ENCODE measurements at regions not wholly inside any gene's neighbourhood (a gene's known extent, or its start where the extent isn't known, plus 50 kb on each side); places are given as distances from the start of the nearest gene placed in this dataset.
A peak's percentile ranks its signal among the peaks of the same experiment; 100 is the strongest.

GRCh38 chr13:99902657-99903056 lies 68.9 kb downstream of the ZIC5 start:
- Histone ChIP-seq H3K4me3 (ENCODE audit: low read length) (no peak overlapping the region), H3K4me1 (ENCODE audit: control insufficient read depth, insufficient read depth, low read length) (no peaks in the 10 kb centered on the region), H3K9ac (ENCODE audit: low read depth, low read length) (no peak overlapping the region), H3K27me3 (ENCODE audit: control insufficient read depth, insufficient read depth, low read length) (peaks cover 51% of the 10 kb centered on the region), H3K36me3 (ENCODE audit: insufficient read depth, low read length) (no peaks in the 10 kb centered on the region), H3K9me3 (replicated peaks; ENCODE audit: low read length) (no peaks in the 10 kb centered on the region), H3K4me2 (ENCODE audit: low read length) (no peak overlapping the region)

- Histone ChIP-seq H3K4me1 (ENCODE audit: control insufficient read depth, insufficient read depth, low read length) (no peaks in the 10 kb centered on the region), H3K36me3 (ENCODE audit: insufficient read depth, low read length) (no peaks in the 10 kb centered on the region), H3K9me3 (replicated peaks; ENCODE audit: low read length) (no peaks in the 10 kb centered on the region), H3K4me2 (ENCODE audit: low read length) (no peak overlapping the region), H3K9ac (ENCODE audit: low read depth, low read length) (no peak overlapping the region), H3K4me3 (ENCODE audit: low read length) (no peak overlapping the region), H3K27me3 (ENCODE audit: control insufficient read depth, insufficient read depth, low read length) (peaks cover 59% of the 10 kb centered on the region)
Observed at GRCh38 chr13:99900960-99901359, 70.6 kb downstream of the ZIC5 start.

- peaks cover 70% of the 10 kb centered on the region for H3K27me3 ChIP-seq (ENCODE audit: control insufficient read depth, insufficient read depth, low read length)
- H3K4me2 ChIP-seq (ENCODE audit: low read length), result no peak overlapping the region
- H3K9ac ChIP-seq (ENCODE audit: low read depth, low read length), result no peak overlapping the region
- no peaks in the 10 kb centered on the region for H3K36me3 ChIP-seq (ENCODE audit: insufficient read depth, low read length)
- no peak overlapping the region for H3K4me3 ChIP-seq (ENCODE audit: low read length)
- no peaks in the 10 kb centered on the region for H3K9me3 ChIP-seq (replicated peaks; ENCODE audit: low read length)
- peaks cover 7% of the 10 kb centered on the region for H3K4me1 ChIP-seq (ENCODE audit: control insufficient read depth, insufficient read depth, low read length)
Observed at GRCh38 chr13:99898421-99898820, 73.1 kb downstream of the ZIC5 start.

GRCh38 chr13:99897076-99897440 lies 74.5 kb downstream of the ZIC5 start:
- peaks cover 7% of the 10 kb centered on the region for H3K4me1 ChIP-seq (ENCODE audit: control insufficient read depth, insufficient read depth, low read length)
- H3K9ac ChIP-seq (ENCODE audit: low read depth, low read length), result no peak overlapping the region
- peaks cover 66% of the 10 kb centered on the region for H3K27me3 ChIP-seq (ENCODE audit: control insufficient read depth, insufficient read depth, low read length)
- no peak overlapping the region for H3K4me3 ChIP-seq (ENCODE audit: low read length)
- no peaks in the 10 kb centered on the region for H3K9me3 ChIP-seq (replicated peaks; ENCODE audit: low read length)
- H3K4me2 ChIP-seq (ENCODE audit: low read length), result no peak overlapping the region
- H3K36me3 ChIP-seq (ENCODE audit: insufficient read depth, low read length), result no peaks in the 10 kb centered on the region

DNA sequence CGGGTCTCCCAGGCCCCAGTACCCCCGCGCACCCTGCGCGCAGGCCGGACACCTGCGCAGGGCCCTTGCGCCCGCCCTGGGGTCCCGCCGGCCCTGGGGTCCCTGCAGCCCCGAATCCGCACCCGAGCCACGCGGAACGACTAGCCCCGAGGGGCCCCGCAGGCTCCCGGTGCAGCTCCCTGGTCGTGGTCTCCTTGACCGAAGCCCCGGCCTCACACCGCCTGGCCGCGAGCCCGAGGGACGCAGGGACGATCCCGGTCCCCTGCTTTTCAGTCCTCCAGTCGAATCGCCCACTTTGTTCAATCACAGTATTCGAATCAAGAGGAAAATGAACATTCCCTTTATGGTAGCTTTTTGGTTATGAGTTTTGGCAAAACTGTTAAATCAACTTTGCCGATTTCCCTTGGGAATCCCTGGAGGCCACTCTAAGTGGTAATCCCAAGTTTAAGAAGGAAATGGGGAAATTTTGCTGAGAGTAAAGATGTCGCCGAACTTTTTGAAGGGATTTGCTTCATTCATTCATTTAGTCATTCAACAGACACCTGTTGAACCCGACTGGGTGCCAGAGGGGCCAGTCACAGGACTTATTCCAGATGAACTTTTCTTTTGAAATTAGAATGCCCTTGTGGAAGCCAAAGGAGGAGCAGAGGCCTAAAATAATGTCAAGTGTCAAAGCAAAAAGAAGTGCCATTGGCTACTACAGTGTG lies 75.0 kb downstream of the ZIC5 start:
- no peak overlapping the region for H3K9ac ChIP-seq (ENCODE audit: low read depth, low read length)
- no peak overlapping the region for H3K4me3 ChIP-seq (ENCODE audit: low read length)
- H3K27me3 ChIP-seq (ENCODE audit: control insufficient read depth, insufficient read depth, low read length), result peaks cover 70% of the 10 kb centered on the region
- no peaks in the 10 kb centered on the region for H3K36me3 ChIP-seq (ENCODE audit: insufficient read depth, low read length)
- no peak overlapping the region for H3K4me2 ChIP-seq (ENCODE audit: low read length)
- peaks cover 7% of the 10 kb centered on the region for H3K4me1 ChIP-seq (ENCODE audit: control insufficient read depth, insufficient read depth, low read length)
- H3K9me3 ChIP-seq (replicated peaks; ENCODE audit: low read length), result no peaks in the 10 kb centered on the region

DNA sequence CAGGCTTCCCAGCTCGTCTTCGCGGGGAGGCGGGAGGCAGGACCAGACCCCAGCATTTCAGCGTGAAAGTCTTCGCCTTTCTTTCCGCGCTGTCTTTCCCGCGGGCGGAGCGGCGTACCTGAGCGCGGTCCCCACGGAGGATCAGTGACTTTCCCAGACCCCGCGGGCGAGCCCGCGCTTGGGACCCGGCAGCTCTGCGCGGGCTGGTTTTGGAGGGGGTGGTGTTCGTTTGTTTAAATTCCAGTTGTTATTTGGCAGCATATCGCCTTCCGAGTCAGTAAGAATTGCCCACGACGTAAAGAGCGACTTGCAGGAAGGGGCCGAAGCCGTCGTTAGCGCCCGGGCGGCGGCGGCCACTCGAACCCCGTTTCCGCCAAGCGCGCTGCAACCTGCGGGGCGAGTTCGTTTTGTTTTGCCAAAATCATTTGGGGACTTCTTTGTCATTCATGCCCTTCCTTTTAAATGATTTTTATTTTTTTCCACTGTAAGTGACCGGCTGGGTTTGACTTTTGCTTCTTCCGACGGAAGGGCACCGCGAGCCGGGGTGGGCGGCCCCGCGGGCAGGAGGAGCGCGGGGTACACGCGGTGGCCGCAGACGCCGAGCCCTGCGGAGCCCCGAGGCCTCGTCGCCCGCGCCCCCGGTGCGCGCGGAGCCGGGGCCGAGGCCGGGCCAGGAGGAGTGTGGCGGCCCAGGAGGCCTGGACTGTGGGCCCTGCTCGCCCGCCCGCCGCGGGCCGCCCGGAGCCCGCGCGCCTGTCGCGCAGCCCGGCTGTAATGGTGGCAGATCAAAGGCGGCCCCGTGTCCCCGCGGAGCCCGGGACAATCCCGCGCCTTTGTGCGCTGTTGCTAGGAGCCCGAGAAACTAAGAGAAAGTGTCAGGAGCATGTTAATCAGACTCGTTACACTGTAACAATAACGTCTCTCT lies 75.9 kb downstream of the ZIC5 start:
- Histone ChIP-seq H3K9ac (ENCODE audit: low read depth, low read length) (no peak overlapping the region), H3K4me3 (ENCODE audit: low read length) (peak overlapping the region; percentile 58), H3K36me3 (ENCODE audit: insufficient read depth, low read length) (no peaks in the 10 kb centered on the region), H3K4me1 (ENCODE audit: control insufficient read depth, insufficient read depth, low read length) (peaks cover 7% of the 10 kb centered on the region), H3K9me3 (replicated peaks; ENCODE audit: low read length) (no peaks in the 10 kb centered on the region), H3K4me2 (ENCODE audit: low read length) (peak overlapping the region; percentile 72), H3K27me3 (ENCODE audit: control insufficient read depth, insufficient read depth, low read length) (peaks cover 70% of the 10 kb centered on the region)

DNA sequence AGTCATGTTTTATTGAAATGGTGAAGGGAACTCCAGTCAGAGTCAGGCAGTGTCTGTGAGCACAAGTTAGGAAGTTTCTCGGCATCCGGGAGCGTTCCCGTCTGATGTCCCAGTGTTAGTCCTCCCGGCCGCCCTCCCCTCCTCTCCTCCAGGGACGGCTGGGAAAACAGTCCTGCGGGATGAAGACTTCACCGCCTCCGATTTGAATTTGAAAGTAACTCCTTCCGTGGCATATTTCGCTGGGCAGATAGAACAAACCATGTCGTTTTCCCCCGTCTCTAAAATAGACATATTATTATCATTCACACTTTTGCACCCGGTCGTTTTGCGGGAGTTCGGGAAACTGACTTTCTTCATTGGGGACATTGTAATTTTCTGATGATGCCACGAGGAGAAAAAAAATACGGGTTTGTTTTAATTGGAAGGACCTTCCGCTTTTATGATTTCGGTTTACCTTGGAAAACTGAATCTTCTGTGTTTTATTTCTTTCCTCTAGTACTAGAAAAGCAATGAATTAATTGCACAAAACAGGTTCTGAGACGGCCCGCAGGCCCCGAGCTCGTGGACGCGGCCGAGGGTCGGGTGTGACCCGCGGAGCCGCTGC lies 76.6 kb downstream of the ZIC5 start:
- Histone ChIP-seq H3K4me2 (ENCODE audit: low read length) (peak overlapping the region; percentile 72), H3K27me3 (ENCODE audit: control insufficient read depth, insufficient read depth, low read length) (peaks cover 70% of the 10 kb centered on the region), H3K36me3 (ENCODE audit: insufficient read depth, low read length) (no peaks in the 10 kb centered on the region)

DNA sequence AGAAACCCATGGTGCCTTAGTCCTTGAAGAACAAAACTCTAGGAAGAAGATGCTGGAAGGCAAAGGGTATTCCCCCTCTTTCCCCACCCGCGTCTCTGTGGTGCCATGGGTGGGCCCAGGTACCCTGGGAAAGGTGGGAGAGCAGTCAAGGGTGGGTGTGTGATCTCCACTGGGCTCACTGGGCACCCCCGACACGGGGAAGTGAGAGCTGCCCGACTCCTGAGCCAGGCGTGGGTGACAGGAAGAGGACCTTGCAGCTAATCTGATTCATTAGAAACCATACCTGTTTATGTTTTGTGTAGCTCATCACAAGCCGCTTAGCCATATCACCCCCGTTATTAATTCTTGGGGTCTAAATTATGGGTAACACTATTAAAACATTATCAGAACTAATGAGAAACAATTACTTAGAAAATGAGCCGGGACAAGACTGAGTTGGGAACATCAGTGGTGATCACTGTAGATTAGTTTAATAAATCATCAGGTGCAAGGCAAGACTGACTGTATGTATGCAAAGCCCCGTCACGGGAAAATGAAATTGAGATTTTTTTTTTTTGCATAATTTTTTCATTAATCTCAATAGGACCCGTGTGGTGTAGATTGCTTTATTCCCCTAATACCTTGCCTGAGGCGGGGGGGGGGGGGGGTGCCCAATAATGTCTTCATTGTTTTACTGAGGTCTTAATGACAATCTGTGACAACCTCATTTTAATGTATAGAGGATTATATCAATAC lies 77.3 kb downstream of the ZIC5 start:
- Histone ChIP-seq H3K4me3 (ENCODE audit: low read length) (no peak overlapping the region), H3K27me3 (ENCODE audit: control insufficient read depth, insufficient read depth, low read length) (peaks cover 76% of the 10 kb centered on the region), H3K36me3 (ENCODE audit: insufficient read depth, low read length) (no peaks in the 10 kb centered on the region), H3K4me1 (ENCODE audit: control insufficient read depth, insufficient read depth, low read length) (peaks cover 7% of the 10 kb centered on the region), H3K4me2 (ENCODE audit: low read length) (peak overlapping the region; percentile 72), H3K9ac (ENCODE audit: low read depth, low read length) (no peak overlapping the region), H3K9me3 (replicated peaks; ENCODE audit: low read length) (no peaks in the 10 kb centered on the region)

More for the DNA sequence above, 76.6 kb downstream of the ZIC5 start:
- H3K4me3 ChIP-seq (ENCODE audit: low read length), result peak overlapping the region; percentile 58
- H3K9me3 ChIP-seq (replicated peaks; ENCODE audit: low read length), result no peaks in the 10 kb centered on the region
- H3K9ac ChIP-seq (ENCODE audit: low read depth, low read length), result no peak overlapping the region
- peaks cover 7% of the 10 kb centered on the region for H3K4me1 ChIP-seq (ENCODE audit: control insufficient read depth, insufficient read depth, low read length)

DNA sequence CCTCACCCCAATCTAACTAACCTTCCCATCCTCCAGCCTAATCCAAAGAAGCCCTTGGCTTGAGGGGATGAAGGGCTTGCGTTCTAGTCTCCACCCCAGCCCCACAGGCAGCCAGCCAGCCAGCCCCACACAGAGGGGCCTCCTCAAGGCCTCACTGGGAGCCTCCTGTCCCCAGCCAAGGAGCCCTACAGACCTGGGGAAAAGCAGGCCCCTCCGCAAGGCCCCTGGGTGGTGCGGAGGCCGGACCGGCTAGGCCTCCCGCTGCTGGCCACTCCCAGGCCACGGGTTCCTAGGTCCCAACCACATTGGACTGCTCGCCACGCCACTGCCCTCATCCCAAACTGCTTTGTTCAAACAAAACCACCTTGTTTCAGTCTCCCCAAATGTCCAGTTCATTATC lies 78.0 kb downstream of the ZIC5 start:
- no peak overlapping the region for H3K4me3 ChIP-seq (ENCODE audit: low read length)
- peaks cover 7% of the 10 kb centered on the region for H3K4me1 ChIP-seq (ENCODE audit: control insufficient read depth, insufficient read depth, low read length)
- no peak overlapping the region for H3K4me2 ChIP-seq (ENCODE audit: low read length)
- no peaks in the 10 kb centered on the region for H3K9me3 ChIP-seq (replicated peaks; ENCODE audit: low read length)
- no peak overlapping the region for H3K9ac ChIP-seq (ENCODE audit: low read depth, low read length)
- no peaks in the 10 kb centered on the region for H3K36me3 ChIP-seq (ENCODE audit: insufficient read depth, low read length)
- H3K27me3 ChIP-seq (ENCODE audit: control insufficient read depth, insufficient read depth, low read length), result peaks cover 70% of the 10 kb centered on the region

- no peak overlapping the region for H3K4me2 ChIP-seq (ENCODE audit: low read length)
- no peaks in the 10 kb centered on the region for H3K9me3 ChIP-seq (replicated peaks; ENCODE audit: low read length)
- peaks cover 7% of the 10 kb centered on the region for H3K4me1 ChIP-seq (ENCODE audit: control insufficient read depth, insufficient read depth, low read length)
- H3K9ac ChIP-seq (ENCODE audit: low read depth, low read length), result no peak overlapping the region
- no peaks in the 10 kb centered on the region for H3K36me3 ChIP-seq (ENCODE audit: insufficient read depth, low read length)
- H3K4me3 ChIP-seq (ENCODE audit: low read length), result no peak overlapping the region
- peaks cover 65% of the 10 kb centered on the region for H3K27me3 ChIP-seq (ENCODE audit: control insufficient read depth, insufficient read depth, low read length)
Observed at GRCh38 chr13:99892866-99893504, 78.6 kb downstream of the ZIC5 start.

- Histone ChIP-seq H3K4me1 (ENCODE audit: control insufficient read depth, insufficient read depth, low read length) (peaks cover 7% of the 10 kb centered on the region), H3K9ac (ENCODE audit: low read depth, low read length) (no peak overlapping the region), H3K4me2 (ENCODE audit: low read length) (no peak overlapping the region), H3K9me3 (replicated peaks; ENCODE audit: low read length) (no peaks in the 10 kb centered on the region), H3K36me3 (ENCODE audit: insufficient read depth, low read length) (no peaks in the 10 kb centered on the region), H3K4me3 (ENCODE audit: low read length) (no peak overlapping the region), H3K27me3 (ENCODE audit: control insufficient read depth, insufficient read depth, low read length) (peaks cover 61% of the 10 kb centered on the region)
Observed at GRCh38 chr13:99892196-99892613, 79.4 kb downstream of the ZIC5 start.

All from skeletal muscle satellite cell (primary cell).